HG02970 (cell line): ENCODE measurements at regions not wholly inside any gene's neighbourhood (a gene's known extent, or its start where the extent isn't known, plus 50 kb on each side); places are given as distances from the start of the nearest gene placed in this dataset.

ENCODE experiments used
- ATAC-seq: cut with Tn5 transposase; IDR thresholded peaks from one replicate; pipeline ENCODE4 v1.9.1; 2021; ENCODE audit warnings: mild to moderate bottlenecking, moderate library complexity, moderate number of reproducible peaks; ENCODE audit not compliant: unreplicated experiment, low FRiP score

DNA sequence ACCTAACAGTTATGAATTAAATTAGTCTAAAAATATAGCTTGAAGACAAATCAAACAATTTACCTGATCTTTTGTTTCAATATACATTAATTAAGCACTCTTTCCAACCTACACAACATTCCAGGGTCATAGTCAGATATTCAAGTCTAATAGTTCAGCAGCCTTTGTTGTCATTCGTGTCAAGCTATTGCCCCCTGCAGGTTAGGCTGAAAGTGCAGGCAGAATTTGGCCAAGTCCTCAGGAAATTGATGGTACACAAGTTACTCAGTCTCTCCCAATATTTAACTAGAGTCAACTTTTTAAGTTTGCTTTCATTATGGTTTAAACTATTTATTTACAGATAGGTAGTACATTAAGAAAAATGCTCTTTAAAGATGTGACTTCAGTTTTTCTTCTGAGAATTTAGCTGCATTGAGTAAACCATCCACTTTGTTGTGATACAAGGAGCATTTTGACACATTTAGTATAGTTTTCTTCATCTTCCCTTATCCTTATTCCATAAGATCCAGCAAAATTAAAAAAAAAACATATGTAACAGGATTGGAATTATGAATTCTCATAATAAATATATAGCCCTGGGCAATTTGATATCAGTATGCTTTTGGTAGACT, 130.3 kb upstream of the DPYD start:
- ATAC-seq, result no peak

DNA sequence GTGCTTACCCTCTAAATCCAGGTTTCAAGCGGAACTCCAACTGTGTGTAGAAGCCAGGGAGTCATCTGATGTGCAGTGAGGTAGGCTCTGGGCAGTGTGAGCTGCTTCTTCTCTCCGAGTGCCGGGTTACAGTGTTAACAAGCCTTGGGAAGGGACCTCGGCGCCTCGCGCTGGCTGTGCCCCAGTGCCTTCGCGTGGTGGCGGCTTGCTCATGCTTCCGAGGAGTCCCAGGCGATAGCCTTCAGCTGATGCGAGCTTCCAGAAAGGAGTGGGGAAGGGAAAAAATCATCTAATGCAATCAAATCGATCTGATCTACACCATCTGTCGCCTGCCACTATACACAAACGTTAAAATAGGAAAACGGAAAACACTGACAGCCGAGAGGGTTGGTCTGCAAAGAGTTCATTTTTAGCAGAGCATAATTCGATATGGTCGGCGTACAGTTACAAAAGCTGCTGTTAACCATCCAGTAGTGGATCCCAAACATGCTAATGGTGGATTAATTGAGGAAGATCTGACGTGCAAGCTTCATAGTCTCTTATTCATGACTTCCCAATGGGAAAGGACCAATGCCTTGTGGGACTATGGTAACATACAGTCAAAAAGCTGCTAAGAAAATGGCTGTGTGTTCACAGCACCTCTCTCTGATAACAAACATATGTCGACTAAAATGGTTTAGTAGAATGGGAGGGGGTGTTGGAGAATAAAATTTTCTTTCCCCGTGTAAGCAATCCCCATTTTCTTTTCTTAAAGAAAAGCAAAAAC, 128.7 kb upstream of the DPYD start:
- ATAC-seq, result no peak

DNA sequence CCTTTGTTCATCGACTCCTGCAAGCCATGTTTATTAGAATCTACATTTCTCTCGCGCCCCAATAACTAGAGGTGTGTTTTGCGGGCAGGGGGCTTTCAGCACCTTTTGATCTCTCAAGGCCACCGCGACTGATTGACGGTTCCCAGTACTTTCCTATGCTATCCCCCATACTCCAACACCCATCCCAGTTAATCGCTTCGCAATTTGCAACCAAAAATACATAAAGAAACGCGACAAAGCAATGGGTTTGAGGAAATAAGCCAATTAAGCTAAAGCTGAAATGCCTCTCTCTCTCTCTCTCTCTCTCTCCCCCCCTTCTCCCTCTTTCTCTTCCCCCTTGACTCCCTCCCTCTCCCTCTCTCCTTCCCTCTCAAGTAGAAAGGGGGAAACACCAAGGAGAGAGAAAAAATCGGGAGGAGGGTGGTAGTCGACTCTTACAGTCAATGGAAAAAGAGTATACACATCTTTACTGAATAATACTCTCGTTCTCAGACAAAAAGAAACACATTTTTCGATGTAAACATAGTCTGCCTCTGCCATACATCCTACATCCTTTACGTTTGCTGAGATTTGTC, 128.0 kb upstream of the DPYD start:
- no peak for ATAC-seq

DNA sequence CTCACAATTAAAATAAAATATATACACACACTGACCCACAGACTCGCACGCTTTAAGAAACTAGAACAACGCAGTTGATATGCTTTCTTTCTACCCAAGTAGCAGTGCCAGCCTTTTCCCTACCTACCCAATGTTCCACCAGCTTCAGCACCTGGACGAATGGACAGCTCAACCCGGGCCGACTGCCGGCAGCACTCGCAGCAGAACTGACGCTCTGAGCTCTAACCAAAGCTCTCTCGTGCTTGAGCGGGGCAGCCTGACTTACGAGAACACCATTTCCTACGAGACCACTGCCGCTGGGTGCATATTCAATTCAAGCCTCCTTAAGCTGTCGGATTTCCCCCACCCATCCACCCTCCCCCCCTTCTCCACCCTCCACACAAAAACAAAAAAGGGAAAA, 127.4 kb upstream of the DPYD start:
- ATAC-seq, result peak; percentile 52

DNA sequence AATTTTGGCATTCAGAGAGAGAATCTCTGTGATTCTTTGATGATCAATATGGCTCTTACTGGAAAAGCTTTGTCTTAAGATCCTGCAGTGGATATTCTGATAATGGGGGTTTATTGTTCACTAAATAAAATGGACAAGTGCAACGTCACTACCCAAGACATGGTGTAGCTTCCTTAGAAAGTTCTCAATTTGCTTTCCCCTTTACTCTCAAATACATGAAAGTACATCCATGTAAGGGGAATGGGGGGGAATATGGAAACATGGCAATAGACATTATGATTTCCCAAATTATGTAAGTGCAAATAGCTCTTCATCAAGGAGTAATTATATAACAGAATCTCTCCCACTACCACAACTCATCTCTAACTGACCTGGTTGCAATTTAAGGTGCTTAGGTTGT, 126.3 kb upstream of the DPYD start:
- ATAC-seq, result no peak

DNA sequence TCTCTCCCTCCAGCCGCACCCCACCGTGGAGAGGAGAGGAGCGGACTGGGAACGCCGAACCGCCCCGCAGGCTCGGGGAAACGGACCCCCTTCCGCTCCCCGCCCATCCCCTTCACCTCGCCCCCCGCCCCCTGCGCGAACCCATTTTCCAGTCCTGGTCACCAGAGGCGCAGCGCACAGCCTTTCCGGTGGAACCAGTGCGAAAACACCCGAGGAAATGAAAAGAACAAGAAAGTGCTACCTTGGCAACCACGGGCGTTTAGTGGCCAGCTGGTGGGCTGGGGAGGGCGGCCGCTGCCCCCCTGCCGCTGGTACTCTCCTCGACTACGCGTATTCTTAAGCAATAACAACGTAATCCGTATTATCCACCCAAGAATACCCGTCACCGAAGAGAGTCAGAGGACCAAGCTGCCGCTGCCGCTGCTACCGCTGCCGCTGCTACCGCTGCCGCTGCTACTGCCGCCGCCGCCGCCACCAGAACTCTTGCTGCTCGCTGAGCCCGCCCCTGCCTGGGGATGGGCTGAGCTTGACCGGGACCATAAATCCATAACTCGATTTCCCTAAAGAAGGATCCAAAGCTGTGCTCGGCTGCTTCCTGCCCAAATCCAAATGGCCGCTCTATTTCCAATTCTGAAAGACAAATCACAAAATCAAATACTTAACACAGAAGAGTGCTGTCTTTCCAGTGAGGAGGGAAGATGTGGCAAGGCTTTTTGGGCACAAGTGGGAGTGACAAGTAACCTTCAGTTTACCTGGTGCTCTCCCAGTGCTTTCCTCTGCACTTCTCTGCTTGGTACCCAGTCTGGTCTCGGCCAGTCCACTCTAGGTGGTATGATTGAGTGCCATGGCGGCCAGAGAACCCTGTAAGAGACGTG, 125.2 kb upstream of the DPYD start:
- no peak for ATAC-seq

DNA sequence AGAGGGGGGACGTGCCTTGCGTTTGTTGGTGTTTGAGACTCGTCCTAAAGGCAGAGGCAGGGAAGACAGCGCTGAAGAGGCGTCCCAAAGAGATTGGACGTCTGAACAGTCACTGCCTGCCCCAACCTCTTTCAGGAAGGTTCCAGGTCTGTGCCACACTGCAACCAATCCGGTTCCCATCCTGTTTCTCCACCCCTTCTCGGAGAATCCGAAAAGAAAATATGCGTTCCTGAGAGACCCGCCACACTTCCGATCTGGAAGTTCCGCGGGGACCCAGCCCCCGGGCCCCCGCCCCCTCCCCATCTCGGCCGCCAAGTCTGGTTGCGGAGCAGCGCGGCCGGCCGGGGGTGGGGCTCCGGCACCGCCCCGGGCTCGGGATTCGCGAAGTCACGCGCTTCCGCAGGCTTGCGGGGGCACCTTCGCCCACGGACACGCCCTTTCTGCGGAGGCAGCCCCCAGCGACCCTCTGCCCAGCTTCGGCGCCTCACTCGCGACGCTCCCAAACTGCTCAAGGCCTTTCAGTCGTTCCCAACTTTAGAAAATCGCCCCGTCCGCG, 124.5 kb upstream of the DPYD start:
- ATAC-seq, result no peak

DNA sequence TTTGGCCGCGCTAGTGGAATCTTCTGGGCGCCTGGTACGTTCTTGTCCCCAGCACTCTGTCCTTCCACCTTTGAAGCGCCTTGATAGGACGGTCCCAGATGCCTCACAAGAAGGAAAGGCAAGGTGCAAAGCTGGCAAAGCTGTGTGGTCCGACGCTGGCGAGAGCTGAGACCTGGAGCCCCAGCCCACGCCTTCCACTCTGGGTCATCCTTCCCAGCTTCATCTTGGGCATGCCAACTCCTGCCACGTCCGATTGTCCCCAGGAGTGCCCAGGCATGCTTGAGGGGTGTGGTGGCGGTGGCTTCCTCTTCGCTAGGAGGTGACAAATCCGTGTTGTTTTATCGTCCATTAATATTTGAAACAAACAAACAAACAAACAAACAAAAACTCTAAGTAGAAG, 123.9 kb upstream of the DPYD start:
- no peak for ATAC-seq

DNA sequence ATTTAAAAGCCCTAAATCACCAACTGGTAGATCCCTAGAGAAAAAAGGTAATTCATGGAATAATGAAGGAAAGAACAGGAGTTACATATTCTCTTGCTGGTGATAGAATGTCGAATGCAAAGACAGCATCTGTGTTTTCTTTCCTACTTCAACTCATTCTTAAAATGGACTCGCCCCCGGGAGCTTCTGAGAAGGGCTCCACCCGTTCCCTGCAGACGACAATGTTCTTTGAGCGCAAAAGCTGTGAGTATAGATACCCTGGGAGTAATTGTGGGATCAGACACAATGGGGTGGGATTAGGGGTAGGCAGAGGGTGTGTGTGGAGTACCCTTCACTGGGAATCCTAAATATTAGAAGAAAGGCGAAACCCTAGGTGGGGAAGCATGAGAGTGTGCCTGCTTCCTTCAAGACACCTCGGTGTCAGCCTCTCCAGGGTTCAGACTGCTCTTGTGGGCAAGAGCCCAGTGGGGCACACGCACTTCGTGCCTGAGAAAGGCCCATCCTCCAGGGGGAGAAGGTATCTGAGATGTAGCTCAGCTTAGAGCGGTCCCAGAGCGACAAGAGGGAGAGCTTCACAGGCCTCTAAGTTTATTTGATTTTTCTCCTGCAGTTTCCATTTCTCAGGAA, 123.3 kb upstream of the DPYD start:
- ATAC-seq, result no peak

DNA sequence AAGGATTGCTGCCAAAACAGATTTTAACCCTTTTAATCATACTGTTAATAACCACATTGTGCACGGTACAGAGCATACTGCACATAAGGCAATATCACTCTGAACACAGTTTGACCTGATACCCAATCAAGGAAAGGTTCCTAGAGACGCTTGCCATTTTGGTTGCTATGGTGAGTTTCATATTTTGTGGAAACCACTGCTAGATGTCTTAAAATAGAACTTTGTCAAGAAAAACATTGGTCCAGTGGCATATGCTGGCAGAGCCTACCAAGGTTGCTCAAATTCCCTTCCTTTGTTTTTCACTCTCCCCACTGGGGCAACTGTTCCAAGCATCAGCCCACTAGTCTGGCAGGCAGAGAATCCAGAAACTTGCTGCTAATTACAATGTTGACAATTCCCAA, 114.8 kb upstream of the DPYD start:
- no peak for ATAC-seq

DNA sequence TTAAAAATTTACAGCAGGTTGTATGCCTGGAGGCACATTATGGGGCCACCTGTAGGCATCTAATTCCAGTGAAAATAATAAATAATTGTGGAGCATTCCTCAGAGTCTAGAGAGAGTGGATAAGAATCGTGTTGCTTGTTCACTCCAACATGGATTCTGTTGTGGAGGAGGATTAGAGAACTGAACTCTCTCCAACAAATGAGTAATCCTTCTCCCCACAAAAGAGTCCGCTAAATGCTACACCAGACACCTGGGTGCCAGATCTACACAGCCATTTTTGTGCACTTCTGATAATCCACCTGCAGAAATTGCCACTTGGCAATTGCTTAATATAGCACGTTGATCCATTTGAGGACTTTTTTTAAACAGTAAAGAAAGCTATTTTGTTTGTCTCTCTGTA, 113.7 kb upstream of the DPYD start:
- no peak for ATAC-seq

DNA sequence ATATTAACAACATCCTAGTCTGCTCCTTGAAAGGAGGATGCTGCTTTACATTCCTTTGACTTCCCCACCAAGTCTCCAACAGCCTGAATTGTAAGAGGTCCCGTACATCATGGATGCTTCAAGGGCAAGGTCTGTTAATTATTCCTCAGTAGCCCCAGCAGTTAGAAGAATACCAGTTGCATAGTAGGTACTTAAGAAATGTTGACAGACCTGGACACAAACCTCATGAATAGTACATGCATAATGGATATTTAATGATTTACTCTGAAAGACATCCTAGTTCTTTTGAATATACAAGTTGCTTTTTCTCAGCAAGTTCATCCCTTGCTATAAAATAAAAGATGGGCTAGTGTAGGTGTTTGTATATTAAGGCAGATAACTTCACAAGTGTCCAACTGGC, 112.1 kb upstream of the DPYD start:
- ATAC-seq, result no peak

DNA sequence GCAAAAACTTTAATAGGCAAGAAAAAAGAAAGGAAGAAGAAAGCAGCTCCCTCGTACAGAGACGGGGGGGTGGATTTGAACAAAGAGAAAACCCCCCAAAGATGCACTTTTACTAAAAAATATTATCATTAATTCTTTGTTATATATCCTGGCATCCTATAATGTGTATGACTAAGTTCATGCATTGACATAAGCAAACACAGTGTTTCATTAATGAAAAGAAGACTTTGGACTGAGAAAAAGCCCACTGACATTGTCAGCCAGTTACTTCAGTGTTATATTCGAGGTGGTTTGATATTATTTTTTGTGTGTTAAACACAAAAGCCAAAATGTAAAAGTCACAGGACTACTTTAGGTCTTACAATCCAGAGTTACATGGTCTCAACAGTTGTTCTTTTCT, 110.1 kb upstream of the DPYD start:
- no peak for ATAC-seq

DNA sequence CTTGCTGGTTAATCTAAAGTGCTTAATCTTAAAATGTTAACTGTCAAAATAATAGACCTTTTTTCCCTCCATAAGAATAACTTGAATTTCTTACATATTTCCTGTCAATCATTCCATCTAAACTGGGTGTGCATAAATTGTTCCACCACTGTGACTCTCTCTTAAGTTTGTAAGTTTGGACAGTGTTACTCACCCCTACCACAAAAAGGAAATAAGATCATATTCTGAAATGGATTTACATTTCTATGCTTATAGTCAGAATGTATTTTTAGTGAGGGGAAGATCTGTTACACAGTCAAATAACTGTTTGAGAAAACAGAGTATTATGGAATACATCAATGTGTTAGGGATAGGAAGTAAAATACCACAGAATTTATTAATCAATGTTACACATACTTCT, 109.6 kb upstream of the DPYD start:
- ATAC-seq, result no peak

DNA sequence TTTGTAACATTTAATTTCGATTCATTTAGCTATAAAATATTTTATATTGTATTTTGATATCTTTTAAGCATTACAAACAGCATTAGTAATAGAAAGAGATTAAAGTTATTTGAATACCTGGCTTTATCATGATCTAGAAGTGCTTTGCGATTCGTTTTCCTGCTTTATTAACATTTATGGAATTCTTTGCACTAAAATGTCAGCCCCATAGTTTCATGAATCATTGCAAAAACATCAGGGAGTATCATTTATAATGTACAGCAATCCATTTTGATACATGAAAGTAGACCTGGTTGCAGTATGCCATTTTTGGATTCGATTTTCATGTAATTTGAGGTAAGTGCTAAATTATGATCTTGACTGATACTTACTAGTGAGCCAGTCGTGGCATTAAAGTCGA, 108.0 kb upstream of the DPYD start:
- no peak for ATAC-seq

DNA sequence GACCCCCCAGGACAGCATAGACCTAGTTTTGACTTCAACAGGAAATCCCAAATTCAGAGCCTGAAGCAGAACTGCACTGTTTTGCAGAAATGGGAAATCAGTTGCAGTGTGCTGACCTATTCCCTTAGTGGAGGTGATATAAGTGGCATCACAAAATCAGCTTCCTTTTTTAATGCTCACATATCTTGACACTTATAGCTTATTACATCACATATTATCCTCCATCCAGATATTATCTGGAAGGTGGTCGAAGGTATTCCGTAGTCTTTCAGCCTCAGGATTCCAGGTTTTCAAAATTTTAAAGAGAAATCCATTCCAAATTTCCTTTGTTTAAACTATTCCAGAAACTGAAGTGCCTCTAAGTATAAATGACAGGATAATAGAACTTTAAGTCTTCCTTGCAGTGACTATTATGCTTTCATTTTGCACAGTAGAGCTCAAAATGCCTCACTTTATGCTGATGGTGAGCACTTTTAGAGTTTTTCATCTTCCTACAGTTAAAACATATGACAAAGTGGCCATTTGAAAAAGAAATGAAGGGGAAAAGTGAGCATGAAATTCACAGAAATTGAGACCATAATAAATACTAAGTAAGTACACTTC, 106.4 kb upstream of the DPYD start:
- ATAC-seq, result no peak

DNA sequence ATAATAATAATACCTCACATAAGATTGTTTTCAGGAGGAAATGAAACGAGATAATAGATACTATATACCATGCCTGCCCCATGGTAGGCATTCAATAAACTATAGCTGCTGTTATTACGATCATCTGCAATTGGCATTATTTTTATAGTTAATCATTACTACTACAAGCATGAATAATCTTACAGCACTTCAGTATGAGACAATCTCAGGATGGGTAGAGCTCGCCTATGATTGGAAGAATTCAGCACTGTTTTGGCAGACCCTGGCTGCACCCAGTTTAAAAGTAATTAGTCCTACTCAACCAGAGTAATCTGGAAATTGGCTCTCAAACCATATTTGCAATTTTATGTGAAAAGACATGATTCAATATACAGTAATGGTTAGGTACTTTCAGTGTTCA, 105.0 kb upstream of the DPYD start:
- no peak for ATAC-seq

DNA sequence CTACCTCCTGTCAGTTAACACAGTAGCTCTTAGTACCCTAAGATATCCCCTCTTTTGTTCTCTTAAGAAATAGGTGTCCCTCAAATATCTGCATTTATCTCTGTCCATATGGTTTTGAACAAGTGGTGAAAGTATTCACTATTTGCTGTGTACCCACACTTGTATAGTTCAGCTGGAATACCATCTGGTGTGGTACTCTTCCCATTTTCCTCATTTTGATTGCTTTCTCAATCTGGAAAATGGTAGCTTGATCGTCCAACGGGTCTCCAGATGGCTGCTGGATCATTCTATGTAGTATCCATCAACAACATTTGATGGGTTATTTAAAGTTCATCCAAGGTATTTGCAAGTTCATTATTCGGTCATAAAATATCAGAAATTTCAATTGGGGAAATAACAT, 100.3 kb upstream of the DPYD start:
- no peak for ATAC-seq

DNA sequence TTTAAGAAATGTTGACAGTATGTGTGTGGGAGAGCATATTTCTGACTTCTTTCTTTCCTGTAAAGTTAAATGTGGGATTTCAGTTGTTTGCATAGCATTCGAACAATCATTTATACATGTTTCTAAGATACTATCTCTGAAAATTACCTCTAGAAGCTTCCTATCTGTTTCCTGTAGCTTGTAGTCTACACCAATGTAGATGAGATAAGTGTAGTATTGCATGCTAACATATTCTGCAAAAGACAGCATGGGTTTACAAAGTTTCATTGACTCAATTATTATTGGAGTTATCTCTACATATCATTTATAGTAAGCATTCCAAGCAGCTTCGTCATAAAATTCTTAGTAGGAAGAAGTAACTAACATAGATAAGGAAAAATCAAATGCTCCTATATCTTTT, 98.9 kb upstream of the DPYD start:
- no peak for ATAC-seq

DNA sequence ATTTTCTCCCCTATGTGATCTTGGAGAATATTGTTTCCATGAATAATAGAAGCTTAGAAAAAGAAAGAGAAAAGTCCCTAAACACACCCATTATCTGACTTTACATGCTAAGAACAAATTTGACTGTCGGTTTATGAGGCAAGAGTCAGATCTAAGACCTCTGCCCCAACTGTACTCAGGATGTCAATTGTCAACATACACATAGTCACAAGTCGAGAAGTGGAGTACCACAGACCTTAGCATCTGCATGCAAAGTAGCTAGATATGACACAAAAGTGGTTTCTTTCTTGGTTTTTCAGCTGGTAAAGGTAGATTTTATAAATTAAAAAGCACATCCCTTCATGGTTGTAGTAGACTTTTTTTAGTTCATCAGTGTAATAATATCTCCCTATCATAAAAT, 97.2 kb upstream of the DPYD start:
- ATAC-seq, result no peak
